HEK293T (cell line): ENCODE measurements at regions not wholly inside any gene's neighbourhood (a gene's known extent, or its start where the extent isn't known, plus 50 kb on each side); places are given as distances from the start of the nearest gene placed in this dataset.

ENCODE experiments used
- ARNT ChIP-seq: fragments of 450-650 bp; IDR thresholded peaks from 2 replicates; pipeline ENCODE4 v1.6.1; 2017; ENCODE audit warnings: mild to moderate bottlenecking
- BHLHE40 ChIP-seq: fragments of 450-650 bp; IDR thresholded peaks from 2 replicates; pipeline ENCODE4 v1.6.1; 2016; ENCODE audit warnings: mild to moderate bottlenecking, moderate library complexity, borderline replicate concordance
- CTBP1 ChIP-seq: fragments of 450-650 bp; IDR thresholded peaks from 2 replicates; pipeline ENCODE4 v1.6.1; 2016; ENCODE audit warnings: borderline replicate concordance
- ELF4 ChIP-seq: fragments of 450-650 bp; IDR thresholded peaks from 2 replicates; pipeline ENCODE4 v1.6.1; 2017; ENCODE audit warnings: antibody characterized with exemption
- FOXA1 ChIP-seq: fragments of 450-650 bp; IDR thresholded peaks from 2 replicates; pipeline ENCODE4 v1.6.1; 2016; ENCODE audit warnings: mild to moderate bottlenecking
- FOXK2 ChIP-seq: fragments of 450-650 bp; IDR thresholded peaks from 2 replicates; pipeline ENCODE4 v1.6.1; 2016; ENCODE audit warnings: mild to moderate bottlenecking
- FOXM1 ChIP-seq: fragments of 450-650 bp; IDR thresholded peaks from 2 replicates; pipeline ENCODE4 v1.6.1; 2017; ENCODE audit warnings: mild to moderate bottlenecking, borderline replicate concordance
- HDGF ChIP-seq: fragments of 450-650 bp; IDR thresholded peaks from 2 replicates; pipeline ENCODE4 v1.6.1; 2017; ENCODE audit warnings: antibody characterized with exemption, borderline replicate concordance
- L3MBTL2 ChIP-seq: fragments of 450-650 bp; conservative IDR thresholded peaks from 2 replicates; pipeline ENCODE4 v1.6.1; 2016; ENCODE audit warnings: mild to moderate bottlenecking
- NFRKB ChIP-seq: fragments of 450-650 bp; IDR thresholded peaks from 2 replicates; pipeline ENCODE4 v1.6.1; 2016; ENCODE audit warnings: mild to moderate bottlenecking, moderate library complexity
- SP1 ChIP-seq: fragments of 450-650 bp; IDR thresholded peaks from 2 replicates; pipeline ENCODE4 v1.6.1; 2017
- SUZ12 ChIP-seq: fragments of 450-650 bp; IDR thresholded peaks from 2 replicates; pipeline ENCODE4 v1.6.1; 2016; ENCODE audit warnings: mild to moderate bottlenecking
- ZNF384 ChIP-seq: fragments of 450-650 bp; IDR thresholded peaks from 2 replicates; pipeline ENCODE4 v1.6.1; 2016
- TF ChIP-seq, protein P1 (sequence below): fragments of 450-650 bp; IDR thresholded peaks from 2 replicates; pipeline ENCODE4 v1.6.1; 2016

DNA sequence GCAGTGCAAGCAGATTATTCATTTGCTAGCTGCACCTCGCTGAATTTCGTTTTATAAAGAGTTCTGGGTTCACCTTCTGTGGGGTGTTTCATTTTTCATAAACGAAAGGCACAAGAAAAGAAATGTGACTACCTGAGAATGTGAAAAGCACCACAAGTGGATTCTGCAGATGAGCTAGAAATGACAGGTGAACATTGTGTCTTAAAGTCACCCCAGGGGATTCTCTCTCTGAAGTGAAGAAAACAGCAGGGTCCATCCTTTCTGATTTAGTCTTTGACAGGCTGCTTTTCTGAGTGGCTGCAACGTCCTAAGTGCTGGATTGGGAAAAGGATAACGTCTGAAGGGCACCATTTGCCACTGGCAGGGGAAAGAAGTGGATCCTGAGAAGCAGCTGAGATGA is 469.3 kb downstream of the SPATA31D1 start:
- TF ChIP-seq ARNT (no peak), FOXK2 (no peak), ZNF384 (no peak), BHLHE40 (no peak), HDGF (no peak), SP1 (no peak), L3MBTL2 (no peak), SUZ12 (no peak), NFRKB (no peak), FOXM1 (no peak), CTBP1 (no peak), ELF4 (no peak), FOXA1 (no peak)
- TF ChIP-seq, protein P1, sequence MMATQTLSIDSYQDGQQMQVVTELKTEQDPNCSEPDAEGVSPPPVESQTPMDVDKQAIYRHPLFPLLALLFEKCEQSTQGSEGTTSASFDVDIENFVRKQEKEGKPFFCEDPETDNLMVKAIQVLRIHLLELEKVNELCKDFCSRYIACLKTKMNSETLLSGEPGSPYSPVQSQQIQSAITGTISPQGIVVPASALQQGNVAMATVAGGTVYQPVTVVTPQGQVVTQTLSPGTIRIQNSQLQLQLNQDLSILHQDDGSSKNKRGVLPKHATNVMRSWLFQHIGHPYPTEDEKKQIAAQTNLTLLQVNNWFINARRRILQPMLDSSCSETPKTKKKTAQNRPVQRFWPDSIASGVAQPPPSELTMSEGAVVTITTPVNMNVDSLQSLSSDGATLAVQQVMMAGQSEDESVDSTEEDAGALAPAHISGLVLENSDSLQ = no peak
